B cell (primary cell): ENCODE measurements at regions not wholly inside any gene's neighbourhood (a gene's known extent, or its start where the extent isn't known, plus 50 kb on each side); places are given as distances from the start of the nearest gene placed in this dataset.

ENCODE experiments used
- CTCF ChIP-seq: fragments of 200-600 bp; IDR thresholded peaks from one replicate; pipeline ENCODE4 v1.8.0; 2022; ENCODE audit warnings: antibody characterized with exemption, mild to moderate bottlenecking
- EZH2 ChIP-seq: IDR thresholded peaks from 2 replicates; pipeline ENCODE4 v1.6.1; 2012; ENCODE audit warnings: borderline replicate concordance, low read depth, mild to moderate bottlenecking, moderate library complexity, low read length; ENCODE audit not compliant: insufficient read depth, poor library complexity, severe bottlenecking

DNA sequence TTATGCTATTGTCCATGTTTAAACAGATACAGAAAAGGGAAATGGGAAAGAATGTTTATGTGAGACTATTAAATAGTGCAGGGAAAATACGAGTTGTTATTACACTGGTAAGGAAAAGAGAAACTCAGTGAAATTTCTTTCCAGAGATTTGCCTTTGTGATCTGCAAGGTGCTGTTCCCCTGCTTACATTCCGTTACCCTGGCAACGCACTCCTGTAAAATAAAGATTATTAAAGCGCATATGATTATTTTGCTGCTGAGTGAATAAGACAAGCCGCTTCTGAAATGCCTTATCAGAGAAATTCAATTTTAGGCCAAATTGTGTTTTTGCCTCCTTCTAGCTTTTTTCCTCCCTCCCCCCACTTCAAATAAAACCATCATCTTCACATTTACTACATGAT lies 328.6 kb upstream of the PMFBP1 start:
- TF ChIP-seq CTCF, result no peak
- no peak for TF ChIP-seq EZH2
